ENCODE measurements at regions not wholly inside any gene's neighbourhood (a gene's known extent, or its start where the extent isn't known, plus 50 kb on each side); places are given as distances from the start of the nearest gene placed in this dataset.
"Not testable (repeated sequence)": the region's sequence is repeated elsewhere in the genome, so short reads cannot be mapped to it uniquely, and the experiment has no call there.

GRCh38 chr1:234892642-234893041 lies 236.0 kb downstream of the TOMM20 start:
- Histone ChIP-seq H3K27ac (ENCODE audit: low read length) (no peak overlapping the region), H3K9me3 (replicated peaks; ENCODE audit: control insufficient read depth, low read depth, low read length) (no peaks in the 10 kb centered on the region), H3K4me1 (ENCODE audit: control insufficient read depth, insufficient read depth, low read length) (peaks cover 19% of the 10 kb centered on the region), H3K27me3 (ENCODE audit: control insufficient read depth, insufficient read depth, low read length) (no peaks in the 10 kb centered on the region), H3K36me3 (ENCODE audit: control insufficient read depth, insufficient read depth, low read length) (no peaks in the 10 kb centered on the region), H3K4me3 (ENCODE audit: low read length) (no peak overlapping the region)
- no peak for DNase-seq
- WGBS (ENCODE audit: insufficient coverage), result 84% methylated on average over 4 of the region's 4 CpGs

DNA sequence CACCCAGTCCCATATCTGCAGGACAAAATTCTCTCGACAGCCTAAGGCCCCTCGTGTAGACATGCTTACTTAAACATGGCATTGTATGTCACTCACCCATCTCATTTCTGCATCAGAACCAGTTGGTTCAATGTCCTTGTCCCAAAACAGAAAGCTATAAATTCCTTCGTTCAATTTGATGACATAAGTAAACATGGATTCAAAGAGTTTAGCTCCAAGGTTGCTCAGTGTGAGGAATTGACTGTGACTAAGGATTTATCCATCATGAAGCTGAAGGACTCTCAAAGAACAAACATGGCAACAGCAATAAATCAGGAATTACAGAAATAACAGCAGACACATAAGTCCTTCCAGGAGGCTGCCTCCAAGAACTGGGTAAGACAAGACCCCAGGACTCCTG lies 237.2 kb downstream of the TOMM20 start:
- no peak for DNase-seq
- Histone ChIP-seq H3K4me1 (ENCODE audit: control insufficient read depth, insufficient read depth, low read length) (peaks cover 26% of the 10 kb centered on the region), H3K36me3 (ENCODE audit: control insufficient read depth, insufficient read depth, low read length) (no peaks in the 10 kb centered on the region), H3K4me3 (ENCODE audit: low read length) (no peak overlapping the region), H3K27me3 (ENCODE audit: control insufficient read depth, insufficient read depth, low read length) (no peaks in the 10 kb centered on the region), H3K9me3 (replicated peaks; ENCODE audit: control insufficient read depth, low read depth, low read length) (no peaks in the 10 kb centered on the region), H3K27ac (ENCODE audit: low read length) (no peak overlapping the region)
- 83% methylated on average over 1 of the region's 3 CpGs for WGBS (ENCODE audit: insufficient coverage)

GRCh38 chr1:234889643-234890042 lies 239.0 kb downstream of the TOMM20 start:
- H3K9me3 ChIP-seq (replicated peaks; ENCODE audit: control insufficient read depth, low read depth, low read length), result no peaks in the 10 kb centered on the region
- WGBS (ENCODE audit: insufficient coverage), result 66% methylated on average over 6 of the region's 7 CpGs
- peaks cover 42% of the 10 kb centered on the region for H3K4me1 ChIP-seq (ENCODE audit: control insufficient read depth, insufficient read depth, low read length)
- no peaks in the 10 kb centered on the region for H3K36me3 ChIP-seq (ENCODE audit: control insufficient read depth, insufficient read depth, low read length)
- no peaks in the 10 kb centered on the region for H3K27me3 ChIP-seq (ENCODE audit: control insufficient read depth, insufficient read depth, low read length)
- H3K27ac ChIP-seq (ENCODE audit: low read length), result no peak overlapping the region
- DNase-seq, result no peak
- H3K4me3 ChIP-seq (ENCODE audit: low read length), result no peak overlapping the region

GRCh38 chr1:234888247-234888646 lies 240.4 kb downstream of the TOMM20 start:
- WGBS (ENCODE audit: insufficient coverage), result no CpG with 5 or more reads among the region's 5 CpGs
- H3K4me1 ChIP-seq (ENCODE audit: control insufficient read depth, insufficient read depth, low read length), result peaks cover 43% of the 10 kb centered on the region
- H3K9me3 ChIP-seq (replicated peaks; ENCODE audit: control insufficient read depth, low read depth, low read length); DNase-seq; H3K4me3 ChIP-seq (ENCODE audit: low read length); H3K27ac ChIP-seq (ENCODE audit: low read length); H3K36me3 ChIP-seq (ENCODE audit: control insufficient read depth, insufficient read depth, low read length); H3K27me3 ChIP-seq (ENCODE audit: control insufficient read depth, insufficient read depth, low read length): not testable (repeated sequence)

- Histone ChIP-seq H3K27me3 (ENCODE audit: control insufficient read depth, insufficient read depth, low read length) (no peaks in the 10 kb centered on the region), H3K27ac (ENCODE audit: low read length) (peak overlapping the region; percentile 76), H3K4me3 (ENCODE audit: low read length) (no peak overlapping the region), H3K36me3 (ENCODE audit: control insufficient read depth, insufficient read depth, low read length) (no peaks in the 10 kb centered on the region), H3K9me3 (replicated peaks; ENCODE audit: control insufficient read depth, low read depth, low read length) (no peaks in the 10 kb centered on the region), H3K4me1 (ENCODE audit: control insufficient read depth, insufficient read depth, low read length) (peaks cover 37% of the 10 kb centered on the region)
- peak; percentile 89 for DNase-seq
- WGBS (ENCODE audit: insufficient coverage), result 69% methylated on average over 3 of the region's 13 CpGs
Measured at GRCh38 chr1:234887016-234887900, 241.4 kb downstream of the TOMM20 start.

GRCh38 chr1:234886081-234886984 lies 242.3 kb downstream of the TOMM20 start:
- WGBS (ENCODE audit: insufficient coverage), result 65% methylated on average over 11 of the region's 15 CpGs
- Histone ChIP-seq H3K36me3 (ENCODE audit: control insufficient read depth, insufficient read depth, low read length) (no peaks in the 10 kb centered on the region), H3K4me1 (ENCODE audit: control insufficient read depth, insufficient read depth, low read length) (peaks cover 40% of the 10 kb centered on the region), H3K27ac (ENCODE audit: low read length) (peak overlapping the region; percentile 76), H3K9me3 (replicated peaks; ENCODE audit: control insufficient read depth, low read depth, low read length) (no peaks in the 10 kb centered on the region), H3K4me3 (ENCODE audit: low read length) (no peak overlapping the region), H3K27me3 (ENCODE audit: control insufficient read depth, insufficient read depth, low read length) (no peaks in the 10 kb centered on the region)
- DNase-seq, result no peak

DNA sequence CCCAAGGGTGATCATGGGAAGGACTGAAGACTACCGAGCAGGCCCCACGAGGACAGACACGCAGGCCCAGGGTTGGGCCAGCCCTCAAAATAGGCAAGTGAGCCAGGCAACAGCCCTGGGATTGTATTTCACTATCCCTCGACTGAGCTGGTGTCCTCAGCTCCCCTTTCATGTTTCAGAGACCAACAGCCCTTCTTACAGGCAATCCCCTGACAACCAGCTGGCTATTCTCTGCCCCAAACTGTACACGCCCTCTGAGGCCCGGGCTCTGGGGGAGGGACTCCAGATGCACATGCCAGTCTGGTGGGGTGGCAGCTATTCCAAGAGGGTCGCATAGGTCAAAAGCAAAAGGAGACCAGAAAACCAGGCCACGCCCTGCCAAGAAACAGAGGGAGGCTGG lies 243.0 kb downstream of the TOMM20 start:
- DNase-seq, result peak; percentile 83
- peak overlapping the region; percentile 76 for H3K27ac ChIP-seq (ENCODE audit: low read length)
- 31% methylated on average over 4 of the region's 8 CpGs for WGBS (ENCODE audit: insufficient coverage)
- no peaks in the 10 kb centered on the region for H3K36me3 ChIP-seq (ENCODE audit: control insufficient read depth, insufficient read depth, low read length)
- no peak overlapping the region for H3K4me3 ChIP-seq (ENCODE audit: low read length)
- H3K27me3 ChIP-seq (ENCODE audit: control insufficient read depth, insufficient read depth, low read length), result no peaks in the 10 kb centered on the region
- peaks cover 40% of the 10 kb centered on the region for H3K4me1 ChIP-seq (ENCODE audit: control insufficient read depth, insufficient read depth, low read length)
- H3K9me3 ChIP-seq (replicated peaks; ENCODE audit: control insufficient read depth, low read depth, low read length), result no peaks in the 10 kb centered on the region

- DNase-seq, result no peak
- Histone ChIP-seq H3K4me3 (ENCODE audit: low read length) (no peak overlapping the region), H3K9me3 (replicated peaks; ENCODE audit: control insufficient read depth, low read depth, low read length) (no peaks in the 10 kb centered on the region)
Measured at GRCh38 chr1:234884701-234885100, 243.9 kb downstream of the TOMM20 start.

GRCh38 chr1:234884006-234884405 lies 244.6 kb downstream of the TOMM20 start:
- no peaks in the 10 kb centered on the region for H3K36me3 ChIP-seq (ENCODE audit: control insufficient read depth, insufficient read depth, low read length)
- WGBS (ENCODE audit: insufficient coverage), result 97% methylated on average over 6 of the region's 6 CpGs
- no peaks in the 10 kb centered on the region for H3K9me3 ChIP-seq (replicated peaks; ENCODE audit: control insufficient read depth, low read depth, low read length)
- H3K27ac ChIP-seq (ENCODE audit: low read length), result no peak overlapping the region
- no peaks in the 10 kb centered on the region for H3K27me3 ChIP-seq (ENCODE audit: control insufficient read depth, insufficient read depth, low read length)
- no peak for DNase-seq
- H3K4me1 ChIP-seq (ENCODE audit: control insufficient read depth, insufficient read depth, low read length), result peaks cover 43% of the 10 kb centered on the region
- H3K4me3 ChIP-seq (ENCODE audit: low read length), result no peak overlapping the region

More at GRCh38 chr1:234884701-234885100, 243.9 kb downstream of the TOMM20 start:
- Histone ChIP-seq H3K36me3 (ENCODE audit: control insufficient read depth, insufficient read depth, low read length) (no peaks in the 10 kb centered on the region), H3K27ac (ENCODE audit: low read length) (peak overlapping the region; percentile 76), H3K27me3 (ENCODE audit: control insufficient read depth, insufficient read depth, low read length) (no peaks in the 10 kb centered on the region), H3K4me1 (ENCODE audit: control insufficient read depth, insufficient read depth, low read length) (peaks cover 40% of the 10 kb centered on the region)

DNA sequence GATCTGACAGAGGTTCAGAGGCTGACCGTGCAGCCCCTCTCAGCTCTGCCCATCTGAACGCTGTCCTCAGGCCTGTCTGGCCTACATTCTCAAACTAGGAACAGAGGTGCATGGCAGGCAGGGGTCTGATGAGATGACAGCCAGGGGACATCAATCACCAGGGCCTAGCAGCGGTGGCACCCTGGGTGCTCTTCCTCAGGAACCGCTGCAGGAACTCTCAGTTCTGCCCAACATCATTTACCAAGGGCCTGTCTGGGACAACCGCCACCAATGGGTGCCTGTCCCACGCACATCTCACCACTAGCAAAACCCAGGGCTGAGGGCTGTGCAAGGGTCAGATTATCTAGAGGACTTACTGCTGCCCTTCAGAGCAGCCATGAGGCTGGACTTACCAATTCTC lies 245.7 kb downstream of the TOMM20 start:
- Histone ChIP-seq H3K9me3 (replicated peaks; ENCODE audit: control insufficient read depth, low read depth, low read length) (no peaks in the 10 kb centered on the region), H3K4me3 (ENCODE audit: low read length) (no peak overlapping the region), H3K36me3 (ENCODE audit: control insufficient read depth, insufficient read depth, low read length) (no peaks in the 10 kb centered on the region), H3K4me1 (ENCODE audit: control insufficient read depth, insufficient read depth, low read length) (peaks cover 43% of the 10 kb centered on the region), H3K27ac (ENCODE audit: low read length) (no peak overlapping the region), H3K27me3 (ENCODE audit: control insufficient read depth, insufficient read depth, low read length) (no peaks in the 10 kb centered on the region)
- DNase-seq, result no peak
- WGBS (ENCODE audit: insufficient coverage), result 92% methylated on average over 2 of the region's 6 CpGs
